SKM-1 (cell line): ENCODE measurements at regions not wholly inside any gene's neighbourhood (a gene's known extent, or its start where the extent isn't known, plus 50 kb on each side); places are given as distances from the start of the nearest gene placed in this dataset.
A peak's percentile ranks its signal among the peaks of the same experiment; 100 is the strongest.

Experiments used
- DNase-seq: peaks from one replicate; lab custom pipeline; 2025; ENCODE audit not compliant: unreplicated experiment; lab: John Stamatoyannopoulos, UW

DNA sequence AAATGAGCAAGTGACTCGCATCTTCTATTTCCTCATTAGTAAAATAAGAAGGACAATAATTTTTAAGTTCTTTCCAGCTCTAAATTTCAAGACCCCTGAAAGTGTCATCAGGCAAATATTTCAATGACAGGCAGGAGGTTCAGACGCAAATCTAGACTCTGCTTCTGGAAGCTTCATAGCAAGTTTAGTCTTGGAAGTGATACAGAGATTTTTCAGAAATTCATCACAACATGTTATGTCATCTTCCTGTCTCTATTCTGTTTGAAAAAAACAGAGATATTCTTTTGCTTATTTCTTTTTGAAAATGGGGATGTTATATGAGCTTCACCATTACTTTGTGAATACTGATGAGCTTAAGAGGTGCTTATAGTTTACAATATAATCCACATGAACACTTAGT is 74.0 kb downstream of the C3orf85 start:
- no peak for DNase-seq

DNA sequence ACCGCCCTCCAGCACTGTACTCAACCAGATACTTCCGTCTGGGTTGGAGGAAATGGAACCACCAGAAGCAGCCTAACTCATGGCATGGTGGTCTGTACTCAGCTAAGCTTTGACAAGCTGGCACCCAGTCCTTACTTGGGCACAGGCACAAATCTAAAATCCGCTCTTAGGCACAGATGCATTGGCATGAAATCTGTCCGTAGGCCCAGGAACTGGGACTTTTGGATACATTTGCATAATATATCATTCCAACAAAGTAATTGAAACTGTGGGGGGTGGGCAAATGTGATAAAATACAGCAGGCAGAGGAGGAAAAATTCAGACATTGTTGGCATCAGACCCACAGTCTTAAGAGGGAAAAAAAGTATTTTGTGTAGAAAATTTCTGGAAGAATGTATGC is 75.4 kb downstream of the C3orf85 start:
- no peak for DNase-seq

DNA sequence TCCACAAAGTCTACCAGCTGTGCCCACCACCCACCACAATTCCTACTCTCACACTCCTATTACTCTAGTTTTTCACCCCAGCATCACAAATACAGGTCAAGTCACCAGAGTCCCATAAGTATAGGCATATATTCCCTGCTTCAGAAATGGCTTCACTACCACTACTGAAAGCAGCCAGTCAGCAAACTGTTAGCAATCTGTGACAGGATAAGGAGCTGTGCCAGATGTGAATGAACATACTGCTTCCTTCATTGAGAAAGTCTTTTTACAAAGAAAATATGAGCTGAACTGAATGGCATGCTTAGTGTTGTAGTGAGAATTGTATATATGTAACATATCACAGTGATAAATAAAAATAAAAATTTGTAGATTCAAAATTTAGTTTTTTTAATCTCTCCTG is 76.8 kb downstream of the C3orf85 start:
- no peak for DNase-seq

DNA sequence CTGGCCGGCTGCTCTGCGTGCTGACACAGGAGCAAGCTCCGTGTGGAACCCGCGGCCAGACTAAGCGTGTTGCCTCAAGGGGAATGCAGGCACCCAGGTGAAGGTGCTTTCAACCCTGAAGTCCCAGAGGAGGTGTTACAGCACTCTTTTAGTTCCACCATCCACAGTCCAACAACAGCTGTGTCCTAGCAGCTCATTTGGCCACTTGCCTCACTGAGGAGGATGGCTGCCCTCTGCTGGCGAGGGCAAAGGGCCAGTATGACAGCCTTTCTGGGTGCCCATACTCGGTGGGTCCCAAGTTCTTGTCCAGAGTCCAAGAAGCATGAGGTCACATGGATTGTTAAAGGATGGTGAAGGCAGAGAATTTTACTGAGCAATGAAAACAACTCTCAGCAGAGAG is 87.8 kb downstream of the C3orf85 start:
- DNase-seq = peak; percentile 0

DNA sequence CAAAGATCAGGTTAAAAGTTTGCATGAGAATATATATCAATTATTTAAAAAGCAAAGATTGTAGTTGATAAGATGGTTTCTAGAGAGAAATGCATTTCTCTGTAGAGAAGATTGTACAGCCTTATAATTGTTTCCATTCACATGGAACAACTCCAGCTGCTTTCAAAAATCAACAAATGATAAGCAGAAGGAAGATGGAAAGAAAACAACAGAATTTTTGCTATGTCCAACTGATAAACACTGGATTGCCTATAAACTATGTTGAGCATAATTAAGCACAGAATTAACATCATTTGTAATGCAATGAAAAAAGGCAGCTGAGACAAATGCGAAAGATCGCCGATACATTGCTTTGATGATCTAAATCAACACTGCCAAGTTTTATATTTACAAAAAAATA is 89.0 kb downstream of the C3orf85 start:
- no peak for DNase-seq

DNA sequence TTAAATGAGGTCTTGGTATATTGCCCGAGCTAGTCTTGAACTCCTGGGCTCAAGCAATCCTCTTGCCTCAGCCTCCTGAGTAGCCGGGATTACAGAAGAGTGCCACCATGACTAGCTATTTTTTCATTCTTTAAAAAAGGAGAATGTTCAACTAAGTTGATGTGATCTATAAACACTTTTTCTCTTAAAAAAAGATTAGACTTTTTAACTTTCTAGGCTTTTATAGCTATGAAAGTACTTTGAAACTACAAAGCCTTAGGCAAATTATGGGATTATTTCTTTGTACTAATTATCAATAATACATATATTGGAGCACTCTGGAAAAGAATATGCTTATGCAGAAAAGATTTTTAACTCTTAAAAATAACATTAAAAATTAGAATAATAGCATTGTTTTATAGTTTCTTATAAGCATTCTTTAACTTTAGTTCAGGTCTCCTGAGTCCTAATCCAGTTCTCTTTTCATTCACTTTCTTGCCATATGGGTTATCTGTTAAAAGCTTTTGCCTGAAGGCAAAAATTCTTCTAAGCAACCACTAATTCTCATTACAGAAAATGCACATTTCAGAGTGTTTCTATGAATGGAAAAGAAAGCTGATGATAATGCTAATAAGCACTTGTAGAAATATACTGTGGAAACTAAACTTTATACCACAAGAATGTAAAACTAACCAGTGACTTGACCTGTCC is 87.8 kb downstream of the DPPA2 start:
- no peak for DNase-seq

DNA sequence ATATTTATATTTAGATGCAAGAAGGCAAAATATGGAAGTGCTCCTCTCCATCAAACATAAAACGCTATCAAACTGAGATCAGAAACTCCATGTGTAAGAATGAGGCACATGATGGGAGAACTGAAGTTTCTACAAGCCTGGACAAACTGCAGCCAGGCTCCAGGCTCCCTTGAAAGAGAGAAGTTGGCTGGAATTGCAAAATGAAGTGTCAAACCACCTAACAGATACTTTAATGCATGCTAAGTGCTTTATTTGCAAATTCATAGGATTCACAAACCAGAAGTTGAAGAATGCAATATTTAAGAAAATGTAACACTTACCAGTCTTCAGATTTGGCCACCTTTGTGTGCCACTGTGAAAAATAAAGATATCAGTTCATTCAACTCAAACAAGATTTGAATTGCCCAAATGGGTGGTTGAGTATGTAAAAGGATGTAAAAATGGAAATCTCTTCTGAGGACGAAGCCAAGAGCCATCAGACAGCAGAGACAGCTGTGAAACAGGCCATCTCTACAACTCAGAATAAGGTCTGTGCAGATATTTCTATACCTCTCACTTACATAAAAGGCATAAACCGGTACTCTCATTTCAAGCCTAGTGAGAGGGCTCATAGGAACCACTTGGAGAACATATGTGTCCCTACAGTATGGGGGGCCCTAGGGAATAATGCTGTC is 87.0 kb downstream of the DPPA2 start:
- DNase-seq = no peak

DNA sequence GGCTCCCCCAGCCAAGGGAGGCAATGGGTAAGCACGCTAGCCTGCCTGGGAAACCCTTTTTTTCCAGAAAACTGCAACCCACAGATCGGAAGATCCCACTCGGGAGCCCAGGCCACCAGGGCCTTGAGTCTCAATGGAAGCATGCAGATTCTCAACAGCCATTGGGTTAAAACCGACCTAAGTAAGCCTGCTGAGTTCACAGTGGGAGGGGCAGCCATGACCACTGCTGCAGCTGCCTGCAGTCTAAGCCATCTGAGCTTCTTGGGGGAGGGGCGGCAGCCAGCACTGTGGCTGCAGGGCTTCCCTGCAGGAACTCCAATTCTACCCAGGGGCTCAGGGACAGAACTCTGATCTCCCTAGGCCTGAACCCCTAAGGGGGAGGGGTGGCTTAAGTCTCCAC is 82.0 kb downstream of the DPPA2 start:
- no peak for DNase-seq

DNA sequence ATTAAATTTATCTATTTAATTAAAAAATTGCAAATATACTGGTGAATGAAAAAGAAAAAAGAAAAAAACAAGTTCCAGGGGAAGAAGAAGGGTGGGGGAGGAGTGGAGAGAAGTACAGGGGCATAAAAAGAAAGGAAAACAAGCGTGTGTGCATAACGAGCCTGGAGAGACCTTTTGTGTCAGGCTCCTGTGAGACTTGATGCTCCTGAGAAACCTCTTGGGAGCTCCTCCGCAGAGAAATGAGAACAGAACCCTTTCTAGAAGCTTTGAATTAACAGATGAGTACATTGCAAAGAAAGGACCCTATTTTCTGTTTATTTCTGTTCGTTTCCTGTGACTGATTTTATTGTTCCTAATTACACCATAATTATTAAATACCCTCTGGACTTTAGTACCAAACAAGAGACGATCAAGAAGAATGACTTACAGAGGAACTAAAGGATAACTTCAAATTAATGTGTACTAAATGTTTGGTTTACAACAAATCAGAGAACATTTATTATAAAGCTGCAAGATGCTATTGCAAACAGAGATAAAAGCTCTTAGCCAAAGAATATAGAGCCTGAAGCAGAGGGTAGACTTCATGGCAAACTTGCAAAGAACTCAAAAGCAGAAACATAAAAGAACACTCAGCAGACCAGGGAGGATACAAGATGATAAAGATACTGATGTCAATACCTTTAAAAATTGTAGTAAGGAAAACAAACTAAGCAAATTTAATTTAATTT is 74.7 kb downstream of the DPPA2 start:
- no peak for DNase-seq

DNA sequence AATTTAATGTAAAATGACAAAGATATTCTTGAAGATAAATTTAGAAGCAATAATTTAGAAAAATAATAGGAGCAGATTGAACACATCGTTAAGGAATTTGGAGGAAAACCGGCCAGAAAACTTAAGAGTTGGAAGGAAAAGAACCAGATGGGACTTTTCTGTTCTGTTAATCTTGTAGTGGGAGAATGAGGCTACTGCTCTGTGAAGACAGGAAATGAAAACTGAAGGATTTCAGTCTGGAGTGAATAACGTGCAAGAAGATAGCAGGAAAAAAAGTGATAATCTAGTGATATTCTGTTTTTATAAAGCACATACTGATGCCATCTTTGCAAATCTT is 74.2 kb downstream of the DPPA2 start:
- no peak for DNase-seq
